Fibroblast of lung (primary cell): ENCODE measurements at regions not wholly inside any gene's neighbourhood (a gene's known extent, or its start where the extent isn't known, plus 50 kb on each side); places are given as distances from the start of the nearest gene placed in this dataset.

ENCODE experiments used
- DNase-seq, 2 donors: peaks; one replicate each; pipeline versions ENCODE4 v3.0.0 to v3.0.0-alpha.2; 2010; ENCODE audit warnings: low read depth in 2 of 2
- H2AFZ ChIP-seq: 2 replicates; pipeline ENCODE4 v1.5.1; 2012; ENCODE audit warnings: low read length, control low read depth, inconsistent platforms
- H3K27ac ChIP-seq: 2 replicates; pipeline ENCODE4 v1.5.1; 2011; ENCODE audit warnings: low read length, control low read depth; ENCODE audit not compliant: insufficient read depth
- H3K27me3 ChIP-seq: 2 replicates; pipeline ENCODE4 v1.5.1; 2011; ENCODE audit warnings: mild to moderate bottlenecking, low read length; ENCODE audit not compliant: control insufficient read depth, insufficient read depth
- H3K36me3 ChIP-seq: 2 replicates; pipeline ENCODE4 v1.5.1; 2011; ENCODE audit warnings: low read length; ENCODE audit not compliant: control insufficient read depth, insufficient read depth
- H3K4me1 ChIP-seq: 2 replicates; pipeline ENCODE4 v1.5.1; 2011; ENCODE audit warnings: low read length; ENCODE audit not compliant: control insufficient read depth, insufficient read depth; ENCODE audit errors: extremely low read depth
- H3K4me2 ChIP-seq: 2 replicates; pipeline ENCODE4 v1.5.1; 2011; ENCODE audit warnings: low read length, control low read depth; ENCODE audit not compliant: insufficient read depth; ENCODE audit errors: extremely low read depth
- H3K4me3 ChIP-seq, 4 experiments: fragments of 200-600 bp in 1 of 4; sonication (generic) in 1 of 4; replicated peaks in 1 of 4; 2 replicates each; pipeline ENCODE4 v1.5.1; 2011 to 2016; ENCODE audit warnings: low read length in 4 of 4, low read depth in 3 of 4, mild to moderate bottlenecking in 3 of 4, control low read depth in 2 of 4, inconsistent platforms in 1 of 4, mixed read lengths in 1 of 4; ENCODE audit not compliant: insufficient read depth in 1 of 4; ENCODE audit errors: control extremely low read depth in 1 of 4
- H3K79me2 ChIP-seq: 2 replicates; pipeline ENCODE4 v1.5.1; 2012; ENCODE audit warnings: mild to moderate bottlenecking, low read length, inconsistent platforms; ENCODE audit not compliant: control insufficient read depth, insufficient read depth
- H3K9ac ChIP-seq: 2 replicates; pipeline ENCODE4 v1.5.1; 2011; ENCODE audit warnings: mild to moderate bottlenecking, low read length, control low read depth; ENCODE audit not compliant: insufficient read depth
- H3K9me3 ChIP-seq: 2 replicates; pipeline ENCODE4 v1.5.1; 2012; ENCODE audit warnings: low read depth, low read length; ENCODE audit not compliant: control insufficient read depth, insufficient read depth
- H4K20me1 ChIP-seq: 2 replicates; pipeline ENCODE4 v1.5.1; 2011; ENCODE audit warnings: low read length; ENCODE audit not compliant: control insufficient read depth, insufficient read depth; ENCODE audit errors: extremely low read depth
- EZH2 ChIP-seq: IDR thresholded peaks from 2 replicates; pipeline ENCODE4 v1.5.1; 2012; ENCODE audit warnings: low read length, control low read depth, mild to moderate bottlenecking; ENCODE audit errors: missing control alignments
- TF ChIP-seq, protein P1 (sequence below), 2 donors: IDR thresholded peaks in 1 of 2; conservative IDR thresholded peaks in 1 of 2; 1 replicate in 1 of 2; 2 replicates in 1 of 2; pipeline ENCODE4 v1.5.1; 2011 to 2012; ENCODE audit warnings: low read length in 2 of 2, control low read depth in 1 of 2, inconsistent platforms in 1 of 2, low read depth in 1 of 2, mild to moderate bottlenecking in 1 of 2

DNA sequence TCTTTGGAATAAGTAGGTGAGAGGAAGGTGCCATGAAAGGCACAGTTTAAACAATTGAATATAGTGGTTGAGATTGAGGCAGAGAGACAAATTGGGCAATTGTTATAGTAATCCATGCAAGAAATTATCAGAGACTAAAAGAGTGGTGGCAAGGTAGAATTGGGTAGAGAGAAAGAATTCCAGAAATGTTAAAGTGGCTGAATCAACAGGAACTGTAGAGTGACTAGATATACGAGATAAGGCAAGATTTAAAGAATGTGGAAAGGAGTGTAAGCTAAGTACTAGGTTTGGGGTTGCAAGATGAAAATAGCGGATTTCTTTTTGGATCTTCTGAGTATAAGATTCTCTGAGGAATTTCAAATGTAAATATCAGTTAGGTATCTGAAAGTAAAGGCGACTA lies 285.2 kb downstream of the DMRTA1 start:
- Histone ChIP-seq H3K36me3 (no peaks in the 10 kb centered on the region), H3K4me3 (no peak overlapping the region), H2AFZ (no peak overlapping the region), H3K4me1 (no peaks in the 10 kb centered on the region), H3K27me3 (no peaks in the 10 kb centered on the region), H4K20me1 (no peaks in the 10 kb centered on the region), H3K27ac (no peak overlapping the region), H3K9me3 (no peaks in the 10 kb centered on the region), H3K4me2 (no peak overlapping the region), H3K79me2 (no peaks in the 10 kb centered on the region), H3K9ac (no peak overlapping the region)
- no peak for TF ChIP-seq EZH2
- TF ChIP-seq, protein P1, sequence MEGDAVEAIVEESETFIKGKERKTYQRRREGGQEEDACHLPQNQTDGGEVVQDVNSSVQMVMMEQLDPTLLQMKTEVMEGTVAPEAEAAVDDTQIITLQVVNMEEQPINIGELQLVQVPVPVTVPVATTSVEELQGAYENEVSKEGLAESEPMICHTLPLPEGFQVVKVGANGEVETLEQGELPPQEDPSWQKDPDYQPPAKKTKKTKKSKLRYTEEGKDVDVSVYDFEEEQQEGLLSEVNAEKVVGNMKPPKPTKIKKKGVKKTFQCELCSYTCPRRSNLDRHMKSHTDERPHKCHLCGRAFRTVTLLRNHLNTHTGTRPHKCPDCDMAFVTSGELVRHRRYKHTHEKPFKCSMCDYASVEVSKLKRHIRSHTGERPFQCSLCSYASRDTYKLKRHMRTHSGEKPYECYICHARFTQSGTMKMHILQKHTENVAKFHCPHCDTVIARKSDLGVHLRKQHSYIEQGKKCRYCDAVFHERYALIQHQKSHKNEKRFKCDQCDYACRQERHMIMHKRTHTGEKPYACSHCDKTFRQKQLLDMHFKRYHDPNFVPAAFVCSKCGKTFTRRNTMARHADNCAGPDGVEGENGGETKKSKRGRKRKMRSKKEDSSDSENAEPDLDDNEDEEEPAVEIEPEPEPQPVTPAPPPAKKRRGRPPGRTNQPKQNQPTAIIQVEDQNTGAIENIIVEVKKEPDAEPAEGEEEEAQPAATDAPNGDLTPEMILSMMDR (conservative IDR thresholded peaks at IDR 0.05 in 1 of 2, IDR thresholded peaks at IDR 0.05 in 1 of 2; ENCODE audit: low read depth in 1 of 2, low read length in 2 of 2) = no peak
- no peak for DNase-seq

DNA sequence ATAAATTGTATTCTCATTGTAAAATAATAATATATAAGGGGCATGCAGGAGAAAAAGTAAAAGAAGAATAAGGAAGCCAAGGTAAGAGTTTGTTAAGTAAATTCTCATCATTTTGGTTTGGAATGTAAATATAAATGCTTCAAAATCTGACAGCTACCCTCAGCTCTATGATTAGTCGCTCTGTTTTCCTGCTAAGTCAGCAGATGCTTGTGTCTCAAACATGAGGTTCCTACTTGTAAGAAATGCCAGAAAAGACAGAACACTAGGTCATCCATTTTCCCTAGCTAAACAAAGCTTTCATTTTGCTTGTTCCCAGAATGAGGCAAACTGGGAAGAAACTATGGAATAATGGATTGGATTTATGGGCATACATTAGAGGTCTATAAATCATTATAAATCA lies 293.1 kb downstream of the DMRTA1 start:
- Histone ChIP-seq H3K4me3 (no peak overlapping the region), H3K27me3 (no peaks in the 10 kb centered on the region), H3K36me3 (no peaks in the 10 kb centered on the region), H3K9ac (no peak overlapping the region), H3K27ac (no peak overlapping the region), H4K20me1 (no peaks in the 10 kb centered on the region), H3K4me2 (no peak overlapping the region), H3K9me3 (no peaks in the 10 kb centered on the region), H2AFZ (no peak overlapping the region), H3K4me1 (no peaks in the 10 kb centered on the region), H3K79me2 (no peaks in the 10 kb centered on the region)
- DNase-seq = no peak
- TF ChIP-seq EZH2 = no peak
- TF ChIP-seq, protein P1 (conservative IDR thresholded peaks at IDR 0.05 in 1 of 2, IDR thresholded peaks at IDR 0.05 in 1 of 2; ENCODE audit: low read depth in 1 of 2, low read length in 2 of 2) = no peak

DNA sequence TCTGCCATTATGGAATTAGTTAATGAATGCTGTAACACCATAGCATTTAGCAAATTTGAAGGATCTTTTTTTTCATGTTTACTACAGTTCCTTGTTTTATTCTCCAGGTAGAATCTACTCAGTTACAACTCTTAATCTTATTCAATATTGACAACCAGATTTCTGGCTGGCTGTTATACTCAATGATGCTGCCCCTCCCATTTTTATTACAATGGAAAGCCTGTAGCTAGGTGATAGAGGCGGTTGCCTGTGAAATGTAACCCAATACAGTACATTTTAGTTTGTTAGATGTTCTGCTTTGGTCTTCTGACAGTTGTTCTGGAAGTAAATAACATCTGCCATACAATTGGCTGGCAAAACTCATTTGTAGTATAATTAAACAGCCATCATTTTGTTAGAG lies 294.2 kb downstream of the DMRTA1 start:
- Histone ChIP-seq H2AFZ (no peak overlapping the region), H3K4me2 (no peak overlapping the region), H3K9me3 (no peaks in the 10 kb centered on the region), H4K20me1 (no peaks in the 10 kb centered on the region), H3K79me2 (no peaks in the 10 kb centered on the region), H3K36me3 (no peaks in the 10 kb centered on the region), H3K9ac (no peak overlapping the region), H3K4me3 (no peak overlapping the region), H3K4me1 (no peaks in the 10 kb centered on the region), H3K27ac (no peak overlapping the region), H3K27me3 (no peaks in the 10 kb centered on the region)
- DNase-seq = no peak
- no peak for TF ChIP-seq EZH2
- TF ChIP-seq, protein P1 (conservative IDR thresholded peaks at IDR 0.05 in 1 of 2, IDR thresholded peaks at IDR 0.05 in 1 of 2; ENCODE audit: low read depth in 1 of 2, low read length in 2 of 2) = no peak
